ENCODE measurements at regions not wholly inside any gene's neighbourhood (a gene's known extent, or its start where the extent isn't known, plus 50 kb on each side); places are given as distances from the start of the nearest gene placed in this dataset.

DNA sequence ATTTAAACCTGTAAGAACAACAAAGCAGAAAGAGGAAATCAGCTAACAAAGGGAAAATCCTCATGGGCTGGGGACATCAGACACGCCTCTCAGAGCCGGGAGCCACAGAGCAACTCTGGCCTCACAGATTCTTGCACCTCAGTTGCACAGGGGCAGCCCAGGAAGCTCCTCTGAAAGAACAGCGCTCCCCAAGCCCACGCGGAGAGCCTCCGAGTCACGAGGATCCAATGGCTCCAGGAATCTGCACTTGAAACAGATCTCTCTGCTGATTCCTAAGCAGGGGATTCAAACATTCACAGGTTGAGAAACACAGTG, 213.2 kb upstream of the MGMT start:
- TF ChIP-seq SPI1 (IDR thresholded peaks at IDR 0.05; ENCODE audit: low read depth, low read length) (no peak), TAF1 (IDR thresholded peaks at IDR 0.05; ENCODE audit: low read depth, low read length) (no peak), POLR2A (IDR thresholded peaks at IDR 0.05; ENCODE audit: low read depth, low read length) (no peak), POLR2AphosphoS5 (IDR thresholded peaks at IDR 0.05; ENCODE audit: low read depth, low read length) (no peak), PAX5 (IDR thresholded peaks at IDR 0.05; ENCODE audit: insufficient read depth, low read length, severe bottlenecking) (no peak)

All from GM12891 (cell line).